GM10266 (cell line): ENCODE measurements at regions not wholly inside any gene's neighbourhood (a gene's known extent, or its start where the extent isn't known, plus 50 kb on each side); places are given as distances from the start of the nearest gene placed in this dataset.

Experiments
- DNase-seq: peaks from one replicate; pipeline ENCODE4 v3.0.0; 2012; ENCODE audit errors: extremely low spot score
- CTCF ChIP-seq: IDR thresholded peaks from 2 replicates; pipeline ENCODE4 v1.5.1; 2012; ENCODE audit warnings: mild to moderate bottlenecking, low read depth; ENCODE audit not compliant: control insufficient read depth, insufficient read depth; ENCODE audit errors: missing control alignments

- TF ChIP-seq CTCF, result no peak
Observed at GRCh38 chr5:114243281-114243971, 118.4 kb upstream of the KCNN2 start.

GRCh38 chr5:114243972-114244317, 117.9 kb upstream of the KCNN2 start:
- TF ChIP-seq CTCF, result no peak
- DNase-seq, result no peak

More at GRCh38 chr5:114243281-114243971, 118.4 kb upstream of the KCNN2 start:
- no peak for DNase-seq

- no peak for TF ChIP-seq CTCF
Observed at GRCh38 chr5:114249823-114250222, 112.0 kb upstream of the KCNN2 start.

GRCh38 chr5:114250536-114250935, 111.3 kb upstream of the KCNN2 start:
- TF ChIP-seq CTCF, result no peak
- no peak for DNase-seq

More at GRCh38 chr5:114249823-114250222, 112.0 kb upstream of the KCNN2 start:
- DNase-seq, result no peak

GRCh38 chr5:114252226-114252625, 109.6 kb upstream of the KCNN2 start:
- DNase-seq, result no peak
- no peak for TF ChIP-seq CTCF

- no peak for TF ChIP-seq CTCF
- no peak for DNase-seq
Observed at GRCh38 chr5:114255260-114255659, 106.6 kb upstream of the KCNN2 start.

GRCh38 chr5:114261989-114262388, 99.9 kb upstream of the KCNN2 start:
- no peak for DNase-seq
- no peak for TF ChIP-seq CTCF
